SH-SY5Y (cell line): ENCODE measurements at regions not wholly inside any gene's neighbourhood (a gene's known extent, or its start where the extent isn't known, plus 50 kb on each side); places are given as distances from the start of the nearest gene placed in this dataset.

Experiments
- GATA2 ChIP-seq: IDR thresholded peaks from 2 replicates; pipeline ENCODE4 v1.6.1; 2011; ENCODE audit warnings: mild to moderate bottlenecking, low read depth, low read length
- GATA3 ChIP-seq: IDR thresholded peaks from 2 replicates; pipeline ENCODE4 v1.6.1; 2011; ENCODE audit warnings: low read depth, mild to moderate bottlenecking, low read length, moderate library complexity

DNA sequence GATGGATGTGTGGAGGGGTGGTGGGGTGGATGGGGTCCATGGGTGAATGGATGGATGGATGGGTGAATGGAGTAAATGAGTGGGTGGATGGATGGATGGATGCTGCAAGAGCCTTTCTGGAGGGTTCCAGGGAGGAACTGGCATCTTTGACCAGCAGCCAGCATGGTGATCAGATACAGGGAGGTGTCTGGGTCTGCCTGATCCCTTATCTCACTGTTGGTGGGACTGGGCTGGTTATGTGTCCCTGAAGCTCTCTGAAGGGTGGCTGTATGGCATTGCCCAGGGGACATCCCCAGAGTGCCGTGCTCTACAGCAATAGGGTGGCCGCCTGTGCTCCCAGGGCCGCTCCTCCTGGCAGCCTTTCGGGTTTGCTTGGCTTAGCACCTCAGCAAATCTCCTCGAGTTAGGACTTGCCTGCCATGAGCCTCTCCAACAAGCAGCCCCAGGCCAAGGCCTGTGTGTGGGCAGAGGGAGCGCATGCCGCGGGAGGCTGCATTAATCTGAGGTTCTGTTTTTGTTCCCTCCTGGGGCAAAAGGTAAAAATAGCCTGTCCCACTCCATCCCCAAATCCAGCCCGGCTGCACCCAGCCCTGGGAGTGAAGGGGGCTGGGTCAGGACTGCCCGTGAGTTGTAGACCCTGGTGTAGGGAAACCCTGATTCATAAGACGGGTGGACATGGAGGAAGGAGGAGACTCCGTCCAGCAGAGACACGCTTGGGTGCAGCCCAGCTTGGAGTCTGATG is 165.4 kb downstream of the SEC14L1 start:
- TF ChIP-seq GATA2 (peak; percentile 81), GATA3 (no peak)
